Loucy (cell line): ENCODE measurements at regions not wholly inside any gene's neighbourhood (a gene's known extent, or its start where the extent isn't known, plus 50 kb on each side); places are given as distances from the start of the nearest gene placed in this dataset.

ENCODE experiments used
- H2AFZ ChIP-seq: fragments of 200-600 bp; sonication (generic); 2 replicates; pipeline ENCODE4 v1.6.0; 2016; ENCODE audit warnings: antibody characterized with exemption, mild to moderate bottlenecking, low read length, moderate library complexity
- H3F3A ChIP-seq: fragments of 200-600 bp; 2 replicates; pipeline ENCODE4 v1.6.0; 2016; ENCODE audit warnings: antibody characterized with exemption, low read depth, mild to moderate bottlenecking
- H3K27me3 ChIP-seq: fragments of 200-600 bp; sonication (generic); 2 replicates; pipeline ENCODE4 v1.6.1; 2014; ENCODE audit warnings: low read length, mild to moderate bottlenecking; ENCODE audit not compliant: insufficient read depth, poor library complexity, severe bottlenecking
- H3K36me3 ChIP-seq: fragments of 200-600 bp; sonication (generic); 2 replicates; pipeline ENCODE4 v1.6.1; 2016; ENCODE audit warnings: low read length; ENCODE audit not compliant: insufficient read depth
- H3K4me1 ChIP-seq: fragments of 200-600 bp; sonication (generic); 2 replicates; pipeline ENCODE4 v1.5.1; 2014; ENCODE audit warnings: low read length, mild to moderate bottlenecking; ENCODE audit not compliant: insufficient read depth, poor library complexity, severe bottlenecking
- H3K4me2 ChIP-seq: fragments of 200-600 bp; sonication (generic); 2 replicates; pipeline ENCODE4 v1.6.0; 2014; ENCODE audit warnings: antibody characterized with exemption, low read length, low read depth, mild to moderate bottlenecking; ENCODE audit not compliant: poor library complexity, severe bottlenecking
- H3K4me3 ChIP-seq: fragments of 200-600 bp; sonication (generic); 2 replicates; pipeline ENCODE4 v1.5.1; 2014; ENCODE audit warnings: low read length, mild to moderate bottlenecking, mixed read lengths; ENCODE audit not compliant: poor library complexity, severe bottlenecking
- H3K79me2 ChIP-seq: fragments of 200-600 bp; sonication (generic); 2 replicates; pipeline ENCODE4 v1.6.1; 2014; ENCODE audit warnings: low read length; ENCODE audit not compliant: insufficient read depth
- H3K9ac ChIP-seq: fragments of 200-600 bp; sonication (generic); 2 replicates; pipeline ENCODE4 v1.6.0; 2014; ENCODE audit warnings: mild to moderate bottlenecking, low read depth, low read length, moderate library complexity; ENCODE audit not compliant: poor library complexity, severe bottlenecking
- H3K9me2 ChIP-seq: fragments of 200-600 bp; sonication (generic); replicated peaks from 2 replicates; pipeline ENCODE4 v1.6.1; 2016; ENCODE audit warnings: low read depth, low read length, mixed read lengths
- H3K9me3 ChIP-seq: fragments of 200-600 bp; sonication (generic); 2 replicates; pipeline ENCODE4 v1.6.1; 2014; ENCODE audit warnings: mild to moderate bottlenecking, antibody characterized with exemption, low read length, low read depth; ENCODE audit not compliant: insufficient read depth
- H4K20me1 ChIP-seq: fragments of 200-600 bp; sonication (generic); 2 replicates; pipeline ENCODE4 v1.6.0; 2014; ENCODE audit warnings: antibody characterized with exemption, low read length, mild to moderate bottlenecking; ENCODE audit not compliant: insufficient read depth, poor library complexity, severe bottlenecking
- EZH2phosphoT487 ChIP-seq: fragments of 200-600 bp; IDR thresholded peaks from 2 replicates; pipeline ENCODE4 v1.6.1; 2018; ENCODE audit warnings: antibody characterized with exemption, mild to moderate bottlenecking, moderate library complexity, borderline replicate concordance
- TF ChIP-seq, protein P1 (sequence below): fragments of 200-600 bp; sonication (generic); conservative IDR thresholded peaks from 2 replicates; pipeline ENCODE4 v1.5.1; 2014; ENCODE audit warnings: mild to moderate bottlenecking, antibody characterized with exemption, low read length

DNA sequence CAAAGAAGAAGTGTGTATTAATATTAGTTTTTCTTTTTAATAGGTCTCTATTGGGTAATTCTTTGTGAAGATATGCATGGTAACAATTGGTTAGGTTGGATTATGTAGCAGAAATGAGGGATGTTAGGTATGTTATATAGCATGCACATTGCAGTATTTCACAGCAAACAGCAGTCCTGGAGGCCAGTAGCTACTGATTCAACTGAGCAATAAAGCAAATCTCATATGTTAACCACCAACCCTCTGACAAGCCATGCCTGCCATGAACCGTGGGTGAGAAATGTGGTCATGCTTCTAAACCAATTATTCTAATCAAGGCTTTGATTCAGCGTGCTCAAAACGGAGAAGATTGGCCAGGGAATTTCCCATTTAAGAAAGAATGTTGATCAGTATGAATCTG lies 313.0 kb upstream of the CDH6 start:
- Histone ChIP-seq H4K20me1 (no peaks in the 10 kb centered on the region), H3K9me3 (no peaks in the 10 kb centered on the region; the same call in 1 of the 2 replicates), H3K9ac (no peak overlapping the region), H3K9me2 (no peaks in the 10 kb centered on the region), H3K4me3 (no peak overlapping the region), H3K36me3 (no peaks in the 10 kb centered on the region), H3K4me2 (no peak overlapping the region), H3F3A (no peaks in the 10 kb centered on the region), H3K79me2 (no peaks in the 10 kb centered on the region), H3K27me3 (no peaks in the 10 kb centered on the region), H2AFZ (no peak overlapping the region), H3K4me1 (no peaks in the 10 kb centered on the region)
- TF ChIP-seq EZH2phosphoT487: no peak
- TF ChIP-seq, protein P1, sequence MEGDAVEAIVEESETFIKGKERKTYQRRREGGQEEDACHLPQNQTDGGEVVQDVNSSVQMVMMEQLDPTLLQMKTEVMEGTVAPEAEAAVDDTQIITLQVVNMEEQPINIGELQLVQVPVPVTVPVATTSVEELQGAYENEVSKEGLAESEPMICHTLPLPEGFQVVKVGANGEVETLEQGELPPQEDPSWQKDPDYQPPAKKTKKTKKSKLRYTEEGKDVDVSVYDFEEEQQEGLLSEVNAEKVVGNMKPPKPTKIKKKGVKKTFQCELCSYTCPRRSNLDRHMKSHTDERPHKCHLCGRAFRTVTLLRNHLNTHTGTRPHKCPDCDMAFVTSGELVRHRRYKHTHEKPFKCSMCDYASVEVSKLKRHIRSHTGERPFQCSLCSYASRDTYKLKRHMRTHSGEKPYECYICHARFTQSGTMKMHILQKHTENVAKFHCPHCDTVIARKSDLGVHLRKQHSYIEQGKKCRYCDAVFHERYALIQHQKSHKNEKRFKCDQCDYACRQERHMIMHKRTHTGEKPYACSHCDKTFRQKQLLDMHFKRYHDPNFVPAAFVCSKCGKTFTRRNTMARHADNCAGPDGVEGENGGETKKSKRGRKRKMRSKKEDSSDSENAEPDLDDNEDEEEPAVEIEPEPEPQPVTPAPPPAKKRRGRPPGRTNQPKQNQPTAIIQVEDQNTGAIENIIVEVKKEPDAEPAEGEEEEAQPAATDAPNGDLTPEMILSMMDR: no peak

DNA sequence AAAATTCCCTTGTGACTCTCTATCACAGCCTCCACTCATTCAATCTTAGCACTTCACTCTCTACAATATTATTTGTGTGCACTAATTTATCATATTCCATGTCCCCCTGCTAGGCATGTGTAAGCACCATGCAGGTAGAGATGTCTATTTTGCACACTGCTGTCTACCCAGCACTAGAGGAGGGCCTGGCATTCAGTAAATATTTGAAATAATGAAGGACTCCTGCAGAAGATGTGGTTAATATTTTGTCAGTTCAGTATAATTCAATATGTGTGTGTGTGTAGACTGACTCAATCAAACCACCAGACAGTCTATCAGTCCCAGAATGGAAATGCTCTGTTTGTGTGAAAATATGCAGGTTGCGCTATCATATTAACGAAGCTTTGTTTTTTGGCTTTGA lies 313.6 kb upstream of the CDH6 start:
- H3K27me3 ChIP-seq: no peaks in the 10 kb centered on the region
- no peak overlapping the region for H3K4me3 ChIP-seq
- H3K4me2 ChIP-seq: no peak overlapping the region
- no peaks in the 10 kb centered on the region for H3K9me2 ChIP-seq
- no peaks in the 10 kb centered on the region for H3F3A ChIP-seq
- no peaks in the 10 kb centered on the region; the same call in 1 of the 2 replicates for H3K9me3 ChIP-seq
- no peaks in the 10 kb centered on the region for H3K4me1 ChIP-seq
- H3K9ac ChIP-seq: no peak overlapping the region
- no peaks in the 10 kb centered on the region for H4K20me1 ChIP-seq
- TF ChIP-seq, protein P1: no peak
- TF ChIP-seq EZH2phosphoT487: no peak
- no peak overlapping the region for H2AFZ ChIP-seq
- no peaks in the 10 kb centered on the region for H3K36me3 ChIP-seq
- no peaks in the 10 kb centered on the region for H3K79me2 ChIP-seq

DNA sequence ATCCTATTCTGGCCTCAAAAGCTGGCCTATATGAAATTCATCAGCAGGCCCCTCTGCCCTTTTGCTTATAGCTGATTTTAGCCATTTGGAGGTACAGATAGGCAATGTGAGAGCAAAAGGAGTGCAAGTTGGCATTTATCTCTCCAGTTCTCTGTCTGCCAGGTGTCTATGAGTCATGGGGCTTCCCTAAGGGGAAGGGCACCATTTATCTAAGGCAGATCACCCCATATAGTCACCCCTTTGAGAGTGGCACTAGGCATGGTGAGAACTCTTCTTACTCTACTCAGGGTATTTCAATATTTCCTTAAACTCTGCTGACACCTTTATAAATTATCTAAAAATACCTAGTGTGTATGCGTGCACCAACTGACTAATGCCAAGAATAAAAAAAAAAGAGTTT lies 314.7 kb upstream of the CDH6 start:
- Histone ChIP-seq H3K36me3 (no peaks in the 10 kb centered on the region), H3F3A (no peaks in the 10 kb centered on the region), H3K4me2 (no peak overlapping the region), H3K9me2 (no peaks in the 10 kb centered on the region), H4K20me1 (no peaks in the 10 kb centered on the region), H3K79me2 (no peaks in the 10 kb centered on the region), H2AFZ (no peak overlapping the region), H3K9me3 (no peaks in the 10 kb centered on the region), H3K4me3 (no peak overlapping the region), H3K4me1 (no peaks in the 10 kb centered on the region), H3K27me3 (no peaks in the 10 kb centered on the region), H3K9ac (no peak overlapping the region)
- TF ChIP-seq EZH2phosphoT487: no peak
- TF ChIP-seq, protein P1: no peak
